ENCODE measurements at regions not wholly inside any gene's neighbourhood (a gene's known extent, or its start where the extent isn't known, plus 50 kb on each side); places are given as distances from the start of the nearest gene placed in this dataset.

DNA sequence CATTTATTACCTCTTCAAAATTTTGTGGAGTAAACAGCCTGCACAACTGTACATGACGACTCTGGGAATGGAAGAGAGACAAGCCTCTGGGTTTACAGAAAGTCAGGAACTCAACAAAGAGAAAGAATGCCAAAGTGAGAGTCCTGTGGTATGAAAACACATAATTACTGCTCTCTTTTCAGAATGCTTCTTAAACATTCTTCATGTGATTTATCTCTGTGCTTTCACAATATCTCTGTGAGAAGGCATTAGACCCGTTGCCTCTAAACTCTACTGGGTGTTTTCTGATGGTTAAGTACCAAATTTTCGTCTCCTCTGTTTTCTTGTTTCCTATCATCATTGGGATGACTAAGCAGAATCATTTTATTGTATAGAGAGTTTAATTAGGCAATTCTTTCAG, 966.6 kb upstream of the SLIT2 start:
- Histone ChIP-seq H3K27me3 (no peaks in the 10 kb centered on the region), H3K27ac (no peak overlapping the region), H3K36me3 (ENCODE audit: low read depth, missing control alignments) (no peaks in the 10 kb centered on the region), H3K9me3 (no peaks in the 10 kb centered on the region), H3K4me3 (no peak overlapping the region), H3K4me1 (no peaks in the 10 kb centered on the region)
- no peak for TF ChIP-seq POLR2A (IDR thresholded peaks at IDR 0.05)
- TF ChIP-seq, protein P1, sequence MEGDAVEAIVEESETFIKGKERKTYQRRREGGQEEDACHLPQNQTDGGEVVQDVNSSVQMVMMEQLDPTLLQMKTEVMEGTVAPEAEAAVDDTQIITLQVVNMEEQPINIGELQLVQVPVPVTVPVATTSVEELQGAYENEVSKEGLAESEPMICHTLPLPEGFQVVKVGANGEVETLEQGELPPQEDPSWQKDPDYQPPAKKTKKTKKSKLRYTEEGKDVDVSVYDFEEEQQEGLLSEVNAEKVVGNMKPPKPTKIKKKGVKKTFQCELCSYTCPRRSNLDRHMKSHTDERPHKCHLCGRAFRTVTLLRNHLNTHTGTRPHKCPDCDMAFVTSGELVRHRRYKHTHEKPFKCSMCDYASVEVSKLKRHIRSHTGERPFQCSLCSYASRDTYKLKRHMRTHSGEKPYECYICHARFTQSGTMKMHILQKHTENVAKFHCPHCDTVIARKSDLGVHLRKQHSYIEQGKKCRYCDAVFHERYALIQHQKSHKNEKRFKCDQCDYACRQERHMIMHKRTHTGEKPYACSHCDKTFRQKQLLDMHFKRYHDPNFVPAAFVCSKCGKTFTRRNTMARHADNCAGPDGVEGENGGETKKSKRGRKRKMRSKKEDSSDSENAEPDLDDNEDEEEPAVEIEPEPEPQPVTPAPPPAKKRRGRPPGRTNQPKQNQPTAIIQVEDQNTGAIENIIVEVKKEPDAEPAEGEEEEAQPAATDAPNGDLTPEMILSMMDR (IDR thresholded peaks at IDR 0.05), result no peak
- intact Hi-C loops (cut with DNase I; ENCODE audit: low total_unique reads), result no loop called here
- no peak for DNase-seq
- 72% methylated on average over 3 of the region's 3 CpGs for WGBS, 2 donors

GRCh38 chr4:19278665-19279064, 973.0 kb upstream of the SLIT2 start:
- H3K9me3 ChIP-seq, result no peaks in the 10 kb centered on the region
- intact Hi-C loops (cut with DNase I; ENCODE audit: low total_unique reads), result no loop called here
- no peaks in the 10 kb centered on the region for H3K36me3 ChIP-seq (ENCODE audit: low read depth, missing control alignments)
- no peaks in the 10 kb centered on the region for H3K27me3 ChIP-seq
- no peak for TF ChIP-seq POLR2A (IDR thresholded peaks at IDR 0.05)
- TF ChIP-seq, protein P1 (IDR thresholded peaks at IDR 0.05), result no peak
- H3K27ac ChIP-seq, result no peak overlapping the region
- H3K4me1 ChIP-seq, result no peaks in the 10 kb centered on the region
- H3K4me3 ChIP-seq, result no peak overlapping the region
- DNase-seq, result no peak
- 89 to 90% methylated on average over 1 of the region's 1 CpG for WGBS, 2 donors

DNA sequence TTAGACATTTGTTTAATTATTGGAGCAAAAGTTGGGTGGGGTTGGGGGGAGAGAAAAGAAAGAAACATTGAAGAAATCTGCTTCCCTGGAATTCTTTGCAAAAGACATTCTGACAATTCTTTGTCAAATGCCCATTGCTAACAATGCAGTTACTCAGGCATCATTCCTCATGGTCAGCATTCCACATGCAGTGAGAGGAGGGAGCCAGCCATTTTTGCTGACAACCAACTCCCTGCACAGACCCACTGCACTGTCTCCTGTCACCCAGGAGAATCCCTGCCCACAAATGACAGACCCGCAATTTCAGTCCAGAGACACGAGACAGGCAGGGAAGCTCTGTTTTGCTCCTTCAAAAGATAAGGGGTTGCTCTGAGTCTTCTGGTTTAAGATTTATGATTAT, 985.1 kb upstream of the SLIT2 start:
- 66 to 67% methylated on average over 2 of the region's 2 CpGs for WGBS, 2 donors
- H3K4me3 ChIP-seq, result no peak overlapping the region

DNA sequence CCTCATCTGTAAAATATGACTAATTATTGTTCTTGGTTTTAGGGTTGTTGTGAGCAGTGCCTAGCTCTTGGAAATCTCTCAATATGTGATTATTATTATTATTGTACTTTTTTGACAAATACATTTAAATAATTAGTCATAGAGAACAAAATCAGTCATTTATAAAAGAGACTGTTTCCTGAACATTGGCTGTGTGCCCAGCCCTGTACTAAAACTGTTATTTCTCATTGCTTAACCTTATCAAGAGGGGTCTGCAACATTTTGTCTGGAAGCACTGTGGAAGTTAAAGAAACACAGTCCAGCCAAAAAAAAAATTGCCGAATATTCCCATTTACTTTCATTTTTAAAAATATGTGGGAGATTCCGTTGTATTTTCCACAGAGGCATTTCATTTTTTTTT, 989.2 kb upstream of the SLIT2 start:
- WGBS, 2 donors, result 17 to 39% methylated on average over 2 of the region's 2 CpGs
- no peaks in the 10 kb centered on the region for H3K36me3 ChIP-seq (ENCODE audit: low read depth, missing control alignments)
- intact Hi-C loops (cut with DNase I; ENCODE audit: low total_unique reads), result no loop called here
- no peak overlapping the region for H3K27ac ChIP-seq
- no peaks in the 10 kb centered on the region for H3K27me3 ChIP-seq
- no peaks in the 10 kb centered on the region for H3K4me1 ChIP-seq
- TF ChIP-seq, protein P1 (IDR thresholded peaks at IDR 0.05), result no peak
- no peak for TF ChIP-seq POLR2A (IDR thresholded peaks at IDR 0.05)
- H3K4me3 ChIP-seq, result no peak overlapping the region
- H3K9me3 ChIP-seq, result no peaks in the 10 kb centered on the region
- DNase-seq, result peak; percentile 20

More for the DNA sequence above, 985.1 kb upstream of the SLIT2 start:
- H3K36me3 ChIP-seq (ENCODE audit: low read depth, missing control alignments), result no peaks in the 10 kb centered on the region
- H3K27ac ChIP-seq, result no peak overlapping the region
- H3K27me3 ChIP-seq, result no peaks in the 10 kb centered on the region
- DNase-seq, result no peak
- intact Hi-C loops (cut with DNase I; ENCODE audit: low total_unique reads), result no loop called here
- no peaks in the 10 kb centered on the region for H3K4me1 ChIP-seq
- TF ChIP-seq, protein P1 (IDR thresholded peaks at IDR 0.05), result no peak
- H3K9me3 ChIP-seq, result no peaks in the 10 kb centered on the region

GRCh38 chr4:19260346-19260745, 991.4 kb upstream of the SLIT2 start:
- Histone ChIP-seq H3K4me3 (no peak overlapping the region), H3K4me1 (no peaks in the 10 kb centered on the region), H3K27me3 (no peaks in the 10 kb centered on the region), H3K9me3 (no peaks in the 10 kb centered on the region), H3K36me3 (ENCODE audit: low read depth, missing control alignments) (no peaks in the 10 kb centered on the region), H3K27ac (no peak overlapping the region)
- intact Hi-C loops (cut with DNase I; ENCODE audit: low total_unique reads), result no loop called here
- 52 to 67% methylated on average over 2 of the region's 2 CpGs for whole genome bisulfite sequencing, 2 donors
- no peak for DNase-seq
- TF ChIP-seq POLR2A (IDR thresholded peaks at IDR 0.05), result no peak
- TF ChIP-seq, protein P1 (IDR thresholded peaks at IDR 0.05), result no peak

All from testis (tissue), 2 donors.